ENCODE measurements at regions not wholly inside any gene's neighbourhood (a gene's known extent, or its start where the extent isn't known, plus 50 kb on each side); places are given as distances from the start of the nearest gene placed in this dataset.
"Not testable (repeated sequence)": the region's sequence is repeated elsewhere in the genome, so short reads cannot be mapped to it uniquely, and the experiment has no call there.

- DNase-seq (ENCODE audit: low spot score), result no peak
These were observed 132.1 kb downstream of the PLCE1 start for GRCh38 chr10:94125856-94126255.

GRCh38 chr10:94129393-94130130 lies 135.8 kb downstream of the PLCE1 start:
- DNase-seq (ENCODE audit: low spot score), result no peak

- no peak for DNase-seq (ENCODE audit: low spot score)
These were observed 138.2 kb downstream of the PLCE1 start for GRCh38 chr10:94131885-94132284.

GRCh38 chr10:94133239-94133638 lies 139.5 kb downstream of the PLCE1 start:
- DNase-seq (ENCODE audit: low spot score), result no peak

- no peak for DNase-seq (ENCODE audit: low spot score)
These were observed 144.0 kb downstream of the PLCE1 start for GRCh38 chr10:94137747-94138146.

GRCh38 chr10:94138391-94138790 lies 144.7 kb downstream of the PLCE1 start:
- no peak for DNase-seq (ENCODE audit: low spot score)

- no peak for DNase-seq (ENCODE audit: low spot score)
These were observed 149.5 kb downstream of the PLCE1 start for GRCh38 chr10:94143261-94143660.

GRCh38 chr10:94146313-94146712 lies 152.6 kb downstream of the PLCE1 start:
- DNase-seq (ENCODE audit: low spot score), result no peak

GRCh38 chr10:94146746-94147145 lies 153.0 kb downstream of the PLCE1 start:
- DNase-seq (ENCODE audit: low spot score), result no peak

- DNase-seq (ENCODE audit: low spot score), result no peak
These were observed 156.0 kb downstream of the PLCE1 start for GRCh38 chr10:94149702-94150101.

GRCh38 chr10:94150541-94151184 lies 156.9 kb downstream of the PLCE1 start:
- DNase-seq (ENCODE audit: low spot score), result no peak

- DNase-seq (ENCODE audit: low spot score), result no peak
These were observed 162.1 kb downstream of the PLCE1 start for GRCh38 chr10:94155722-94156271.

GRCh38 chr10:94156453-94156852 lies 162.7 kb downstream of the PLCE1 start:
- no peak for DNase-seq (ENCODE audit: low spot score)

- not testable (repeated sequence) for DNase-seq (ENCODE audit: low spot score)
These were observed 171.5 kb downstream of the PLCE1 start for GRCh38 chr10:94165158-94165611.

GRCh38 chr10:94172332-94172731 lies 178.6 kb downstream of the PLCE1 start:
- DNase-seq (ENCODE audit: low spot score), result no peak

- DNase-seq (ENCODE audit: low spot score), result no peak
These were observed 179.9 kb downstream of the PLCE1 start for GRCh38 chr10:94173594-94173993.

GRCh38 chr10:94174838-94175237 lies 181.1 kb downstream of the PLCE1 start:
- no peak for DNase-seq (ENCODE audit: low spot score)

GRCh38 chr10:94178475-94179253 lies 184.1 kb downstream of the NOC3L start:
- no peak for DNase-seq (ENCODE audit: low spot score)

- DNase-seq (ENCODE audit: low spot score), result no peak
These were observed 182.2 kb downstream of the NOC3L start for GRCh38 chr10:94180576-94180975.

GRCh38 chr10:94183666-94184264 lies 179.0 kb downstream of the NOC3L start:
- no peak for DNase-seq (ENCODE audit: low spot score)

GRCh38 chr10:94186722-94187121 lies 176.0 kb downstream of the NOC3L start:
- DNase-seq (ENCODE audit: low spot score), result no peak

- DNase-seq (ENCODE audit: low spot score), result no peak
These were observed 170.4 kb downstream of the NOC3L start for GRCh38 chr10:94192333-94192732.

All from kidney capillary endothelial cell (primary cell).